ENCODE measurements at regions not wholly inside any gene's neighbourhood (a gene's known extent, or its start where the extent isn't known, plus 50 kb on each side); places are given as distances from the start of the nearest gene placed in this dataset.
"Not testable (repeated sequence)": the region's sequence is repeated elsewhere in the genome, so short reads cannot be mapped to it uniquely, and the experiment has no call there.

GRCh38 chr9:65455136-65455535, 170.1 kb upstream of the FOXD4L5 start:
- not testable (repeated sequence) for H3F3A ChIP-seq (ENCODE audit: control insufficient read depth, insufficient read depth); H3K9me3 ChIP-seq (ENCODE audit: control insufficient read depth, insufficient read depth, low read length); H3K9me2 ChIP-seq (replicated peaks; ENCODE audit: control insufficient read depth, low read length); H3K79me2 ChIP-seq (ENCODE audit: control insufficient read depth, low read length); H3K4me3 ChIP-seq (ENCODE audit: low read length); H3K4me2 ChIP-seq (ENCODE audit: low read length); H4K20me1 ChIP-seq (ENCODE audit: control insufficient read depth, insufficient read depth, low read depth, low read length); H3K27me3 ChIP-seq (ENCODE audit: control insufficient read depth, low read length); H3K27ac ChIP-seq (ENCODE audit: low read depth, low read length); H3K36me3 ChIP-seq (ENCODE audit: control insufficient read depth, low read length); H3K4me1 ChIP-seq (ENCODE audit: control insufficient read depth, low read length)

GRCh38 chr9:65454666-65455065, 169.7 kb upstream of the FOXD4L5 start:
- H3K79me2 ChIP-seq (ENCODE audit: control insufficient read depth, low read length); H3K4me3 ChIP-seq (ENCODE audit: low read length); H3K4me1 ChIP-seq (ENCODE audit: control insufficient read depth, low read length); H3K36me3 ChIP-seq (ENCODE audit: control insufficient read depth, low read length); H3K27me3 ChIP-seq (ENCODE audit: control insufficient read depth, low read length); H3F3A ChIP-seq (ENCODE audit: control insufficient read depth, insufficient read depth); H3K27ac ChIP-seq (ENCODE audit: low read depth, low read length); H3K9me2 ChIP-seq (replicated peaks; ENCODE audit: control insufficient read depth, low read length); H3K9me3 ChIP-seq (ENCODE audit: control insufficient read depth, insufficient read depth, low read length); H4K20me1 ChIP-seq (ENCODE audit: control insufficient read depth, insufficient read depth, low read depth, low read length); H3K4me2 ChIP-seq (ENCODE audit: low read length): not testable (repeated sequence)

- not testable (repeated sequence) for H3F3A ChIP-seq (ENCODE audit: control insufficient read depth, insufficient read depth); H3K27ac ChIP-seq (ENCODE audit: low read depth, low read length); H4K20me1 ChIP-seq (ENCODE audit: control insufficient read depth, insufficient read depth, low read depth, low read length); H3K79me2 ChIP-seq (ENCODE audit: control insufficient read depth, low read length); H3K36me3 ChIP-seq (ENCODE audit: control insufficient read depth, low read length); H3K27me3 ChIP-seq (ENCODE audit: control insufficient read depth, low read length); H3K9me3 ChIP-seq (ENCODE audit: control insufficient read depth, insufficient read depth, low read length); H3K4me3 ChIP-seq (ENCODE audit: low read length); H3K4me2 ChIP-seq (ENCODE audit: low read length); H3K9me2 ChIP-seq (replicated peaks; ENCODE audit: control insufficient read depth, low read length); H3K4me1 ChIP-seq (ENCODE audit: control insufficient read depth, low read length)
Measured at GRCh38 chr9:65454034-65454433, 169.0 kb upstream of the FOXD4L5 start.

GRCh38 chr9:65449886-65450610, 165.0 kb upstream of the FOXD4L5 start:
- H3F3A ChIP-seq (ENCODE audit: control insufficient read depth, insufficient read depth); H3K27ac ChIP-seq (ENCODE audit: low read depth, low read length); H3K79me2 ChIP-seq (ENCODE audit: control insufficient read depth, low read length); H3K4me1 ChIP-seq (ENCODE audit: control insufficient read depth, low read length); H4K20me1 ChIP-seq (ENCODE audit: control insufficient read depth, insufficient read depth, low read depth, low read length); H3K27me3 ChIP-seq (ENCODE audit: control insufficient read depth, low read length); H3K4me2 ChIP-seq (ENCODE audit: low read length); H3K36me3 ChIP-seq (ENCODE audit: control insufficient read depth, low read length); H3K4me3 ChIP-seq (ENCODE audit: low read length); H3K9me3 ChIP-seq (ENCODE audit: control insufficient read depth, insufficient read depth, low read length); H3K9me2 ChIP-seq (replicated peaks; ENCODE audit: control insufficient read depth, low read length): not testable (repeated sequence)

GRCh38 chr9:65449423-65449822, 164.4 kb upstream of the FOXD4L5 start:
- Histone ChIP-seq H3F3A (ENCODE audit: control insufficient read depth, insufficient read depth) (no peaks in the 10 kb centered on the region), H3K4me1 (ENCODE audit: control insufficient read depth, low read length) (no peaks in the 10 kb centered on the region), H3K9me3 (ENCODE audit: control insufficient read depth, insufficient read depth, low read length) (no peaks in the 10 kb centered on the region), H3K79me2 (ENCODE audit: control insufficient read depth, low read length) (no peaks in the 10 kb centered on the region), H3K27me3 (ENCODE audit: control insufficient read depth, low read length) (no peaks in the 10 kb centered on the region), H3K36me3 (ENCODE audit: control insufficient read depth, low read length) (no peaks in the 10 kb centered on the region), H3K4me3 (ENCODE audit: low read length) (no peak overlapping the region), H3K27ac (ENCODE audit: low read depth, low read length) (no peak overlapping the region), H3K9me2 (replicated peaks; ENCODE audit: control insufficient read depth, low read length) (no peaks in the 10 kb centered on the region), H3K4me2 (ENCODE audit: low read length) (no peak overlapping the region), H4K20me1 (ENCODE audit: control insufficient read depth, insufficient read depth, low read depth, low read length) (no peaks in the 10 kb centered on the region)
- no peak for TF ChIP-seq CTCF (IDR thresholded peaks at IDR 0.05; ENCODE audit: low read depth, low read length, poor library complexity, severe bottlenecking)
- no peak for TF ChIP-seq EZH2phosphoT487 (IDR thresholded peaks at IDR 0.05; ENCODE audit: borderline replicate concordance, low read length)

- H3K9me3 ChIP-seq (ENCODE audit: control insufficient read depth, insufficient read depth, low read length); H3K27me3 ChIP-seq (ENCODE audit: control insufficient read depth, low read length); H3K27ac ChIP-seq (ENCODE audit: low read depth, low read length); H3F3A ChIP-seq (ENCODE audit: control insufficient read depth, insufficient read depth); H3K36me3 ChIP-seq (ENCODE audit: control insufficient read depth, low read length); H3K79me2 ChIP-seq (ENCODE audit: control insufficient read depth, low read length); H4K20me1 ChIP-seq (ENCODE audit: control insufficient read depth, insufficient read depth, low read depth, low read length); H3K4me2 ChIP-seq (ENCODE audit: low read length); H3K9me2 ChIP-seq (replicated peaks; ENCODE audit: control insufficient read depth, low read length); H3K4me3 ChIP-seq (ENCODE audit: low read length); H3K4me1 ChIP-seq (ENCODE audit: control insufficient read depth, low read length): not testable (repeated sequence)
Measured at GRCh38 chr9:65447146-65447545, 162.1 kb upstream of the FOXD4L5 start.

- not testable (repeated sequence) for H3K79me2 ChIP-seq (ENCODE audit: control insufficient read depth, low read length); H3K9me2 ChIP-seq (replicated peaks; ENCODE audit: control insufficient read depth, low read length); H3K4me3 ChIP-seq (ENCODE audit: low read length); H3K4me2 ChIP-seq (ENCODE audit: low read length); H4K20me1 ChIP-seq (ENCODE audit: control insufficient read depth, insufficient read depth, low read depth, low read length); H3K9me3 ChIP-seq (ENCODE audit: control insufficient read depth, insufficient read depth, low read length); H3K4me1 ChIP-seq (ENCODE audit: control insufficient read depth, low read length); H3K27ac ChIP-seq (ENCODE audit: low read depth, low read length); H3K36me3 ChIP-seq (ENCODE audit: control insufficient read depth, low read length); H3K27me3 ChIP-seq (ENCODE audit: control insufficient read depth, low read length); H3F3A ChIP-seq (ENCODE audit: control insufficient read depth, insufficient read depth)
Measured at GRCh38 chr9:65445991-65446390, 161.0 kb upstream of the FOXD4L5 start.
